PC-9 (cell line): ENCODE measurements at regions not wholly inside any gene's neighbourhood (a gene's known extent, or its start where the extent isn't known, plus 50 kb on each side); places are given as distances from the start of the nearest gene placed in this dataset.

ENCODE experiments used
- EZH2 ChIP-seq: fragments of 200-600 bp; sonication (generic); IDR thresholded peaks from 2 replicates; pipeline ENCODE4 v1.8.0; 2017; ENCODE audit warnings: antibody characterized with exemption, low read depth
- TF ChIP-seq, protein P1 (sequence below): fragments of 200-600 bp; sonication (generic); conservative IDR thresholded peaks from 2 replicates; pipeline ENCODE4 v1.6.1; 2017; ENCODE audit warnings: mixed run types, antibody characterized with exemption, mild to moderate bottlenecking, moderate library complexity

DNA sequence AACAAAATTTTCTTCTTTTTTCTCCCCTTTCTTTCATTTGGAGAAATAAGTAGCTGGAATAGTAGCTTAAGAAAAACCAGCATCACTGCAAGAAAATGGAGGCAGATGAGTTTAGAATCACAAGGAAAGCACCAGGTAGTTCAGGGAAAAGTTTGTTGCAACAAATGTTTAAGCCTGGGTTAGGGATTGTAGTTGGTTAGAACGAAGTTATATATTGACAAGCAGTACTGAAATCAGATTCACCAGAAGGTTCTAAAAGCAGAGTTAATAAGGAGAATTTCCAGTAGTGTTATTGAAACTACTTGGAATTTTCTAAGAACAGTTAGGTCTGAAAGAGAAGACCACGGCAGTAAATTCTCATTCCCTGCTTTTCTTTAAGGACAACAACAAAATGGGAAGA lies 70.2 kb downstream of the BMP2 start:
- TF ChIP-seq, protein P1, sequence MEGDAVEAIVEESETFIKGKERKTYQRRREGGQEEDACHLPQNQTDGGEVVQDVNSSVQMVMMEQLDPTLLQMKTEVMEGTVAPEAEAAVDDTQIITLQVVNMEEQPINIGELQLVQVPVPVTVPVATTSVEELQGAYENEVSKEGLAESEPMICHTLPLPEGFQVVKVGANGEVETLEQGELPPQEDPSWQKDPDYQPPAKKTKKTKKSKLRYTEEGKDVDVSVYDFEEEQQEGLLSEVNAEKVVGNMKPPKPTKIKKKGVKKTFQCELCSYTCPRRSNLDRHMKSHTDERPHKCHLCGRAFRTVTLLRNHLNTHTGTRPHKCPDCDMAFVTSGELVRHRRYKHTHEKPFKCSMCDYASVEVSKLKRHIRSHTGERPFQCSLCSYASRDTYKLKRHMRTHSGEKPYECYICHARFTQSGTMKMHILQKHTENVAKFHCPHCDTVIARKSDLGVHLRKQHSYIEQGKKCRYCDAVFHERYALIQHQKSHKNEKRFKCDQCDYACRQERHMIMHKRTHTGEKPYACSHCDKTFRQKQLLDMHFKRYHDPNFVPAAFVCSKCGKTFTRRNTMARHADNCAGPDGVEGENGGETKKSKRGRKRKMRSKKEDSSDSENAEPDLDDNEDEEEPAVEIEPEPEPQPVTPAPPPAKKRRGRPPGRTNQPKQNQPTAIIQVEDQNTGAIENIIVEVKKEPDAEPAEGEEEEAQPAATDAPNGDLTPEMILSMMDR: no peak
- no peak for TF ChIP-seq EZH2
